HG02798 (cell line): ENCODE measurements at regions not wholly inside any gene's neighbourhood (a gene's known extent, or its start where the extent isn't known, plus 50 kb on each side); places are given as distances from the start of the nearest gene placed in this dataset.
"Not testable (repeated sequence)": the region's sequence is repeated elsewhere in the genome, so short reads cannot be mapped to it uniquely, and the experiment has no call there.

ENCODE experiments used
- ATAC-seq: cut with Tn5 transposase; IDR thresholded peaks from one replicate; pipeline ENCODE4 v1.9.1; 2021; ENCODE audit warnings: mild to moderate bottlenecking; ENCODE audit not compliant: unreplicated experiment, poor library complexity

DNA sequence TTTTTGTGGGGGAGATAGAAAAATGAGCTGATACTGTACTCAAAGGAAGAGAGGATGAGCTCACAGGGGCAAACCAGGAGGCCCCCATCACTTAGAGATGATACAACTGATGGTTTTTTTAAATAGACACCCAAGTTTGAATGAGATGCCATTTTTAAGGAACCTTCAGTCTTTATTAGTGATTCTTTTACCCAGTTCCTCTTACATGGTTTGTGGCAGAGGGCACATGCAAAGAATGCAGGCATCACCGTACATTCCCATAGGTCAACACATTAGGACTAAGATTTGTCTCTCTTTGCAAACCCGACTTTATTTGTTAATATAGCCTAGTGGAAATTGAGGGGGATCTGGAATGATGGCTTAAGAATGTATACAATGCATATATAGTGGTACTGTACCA lies 250.9 kb downstream of the ASXL3 start:
- no peak for ATAC-seq

DNA sequence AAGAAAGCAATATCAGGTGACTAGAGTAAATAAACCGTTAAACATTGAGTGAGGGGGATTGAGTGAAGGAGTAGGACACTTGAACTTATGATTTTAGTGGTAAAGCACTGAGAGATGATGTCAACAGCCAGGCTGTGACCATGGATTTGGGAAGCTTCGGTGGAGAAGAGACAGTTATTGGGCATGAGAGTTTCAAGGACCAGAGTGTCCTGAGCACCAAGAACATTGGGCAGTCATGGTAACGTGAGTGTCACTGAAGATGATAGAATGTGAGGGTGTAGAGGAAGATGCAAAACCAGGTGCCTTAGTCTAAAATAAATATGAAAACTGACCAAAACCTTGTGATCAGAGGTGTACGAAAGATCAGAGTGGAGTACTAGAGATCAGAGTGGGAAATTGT lies 248.1 kb downstream of the ASXL3 start:
- no peak for ATAC-seq

GRCh38 chr18:33821503-33821902 lies 243.5 kb downstream of the ASXL3 start:
- no peak for ATAC-seq

- ATAC-seq: no peak
Observed at GRCh38 chr18:33820517-33821371, 242.7 kb downstream of the ASXL3 start.

GRCh38 chr18:33819692-33820343 lies 241.8 kb downstream of the ASXL3 start:
- not testable (repeated sequence) for ATAC-seq

DNA sequence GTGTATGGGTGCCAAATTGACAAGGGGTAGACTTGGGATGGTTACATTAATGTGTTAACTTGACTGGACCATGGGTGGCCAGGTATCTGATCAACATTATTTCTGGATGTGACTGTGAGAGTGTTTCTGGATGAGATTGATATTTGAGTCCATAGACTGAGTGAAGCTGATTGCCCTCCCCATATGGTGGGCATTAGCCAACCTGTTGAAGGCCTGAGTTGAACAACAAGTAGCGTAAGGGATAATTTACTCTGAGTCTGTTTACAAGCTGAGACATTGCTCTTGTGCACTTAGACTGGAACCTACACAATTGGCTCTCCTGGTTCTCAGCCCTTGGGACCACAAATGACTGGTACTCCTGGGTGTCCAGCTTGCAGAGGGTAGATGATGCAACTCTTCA lies 240.1 kb downstream of the ASXL3 start:
- ATAC-seq: no peak

DNA sequence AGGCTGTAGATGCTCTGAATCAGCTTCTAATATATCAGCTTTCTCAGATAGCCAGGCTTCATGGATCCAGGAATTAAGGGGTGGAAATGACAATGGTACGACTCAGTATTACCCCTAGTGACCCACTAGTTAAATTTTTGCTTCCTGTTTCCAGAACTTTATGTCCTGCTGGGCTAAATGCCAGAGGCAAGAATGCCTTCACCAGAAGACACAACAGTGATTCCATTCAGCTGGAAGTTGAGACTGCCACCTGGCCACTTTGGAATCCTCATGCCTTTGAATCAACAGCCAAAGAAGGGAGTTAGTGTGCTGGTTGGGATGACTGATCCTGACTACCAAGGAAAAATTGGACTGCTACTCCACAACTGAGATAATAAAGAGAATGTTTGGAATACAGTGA lies 239.1 kb downstream of the ASXL3 start:
- ATAC-seq: no peak

DNA sequence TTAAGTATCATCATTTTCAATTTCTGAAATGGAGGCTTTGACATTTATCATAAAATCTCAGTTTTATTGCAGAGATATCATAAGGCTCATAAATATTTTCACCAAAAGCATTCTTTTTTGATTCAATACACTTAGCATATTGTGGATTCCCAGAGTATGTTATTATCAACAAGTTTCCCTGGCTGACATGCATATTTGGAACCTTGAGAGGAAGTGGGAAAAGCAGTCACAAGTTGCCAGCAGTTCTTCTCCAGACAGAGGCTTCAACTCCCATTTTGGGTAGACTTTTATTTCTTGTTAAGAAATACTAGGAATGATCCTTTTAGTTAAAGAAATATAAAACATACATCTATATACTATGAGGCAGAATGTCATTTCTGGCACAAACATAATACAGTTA lies 236.5 kb downstream of the ASXL3 start:
- no peak for ATAC-seq

DNA sequence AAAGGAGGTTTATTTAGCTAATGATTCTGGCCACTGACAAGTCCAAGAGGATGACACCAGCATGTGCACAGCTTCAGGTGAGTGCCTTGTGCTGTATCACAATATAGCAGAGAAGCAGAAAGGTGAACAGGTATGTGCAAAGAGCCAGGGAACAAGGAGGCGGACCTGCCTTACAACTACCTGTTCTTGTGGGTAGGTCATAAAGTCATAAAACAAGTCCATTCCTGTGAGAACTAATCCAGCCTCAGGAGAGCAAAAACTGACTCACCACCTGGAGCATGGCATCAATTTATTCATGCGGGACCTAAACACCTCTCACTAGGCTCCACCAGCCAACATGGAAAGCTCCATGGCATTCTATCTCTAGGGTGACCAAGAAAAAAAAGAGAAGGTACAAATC lies 234.2 kb downstream of the ASXL3 start:
- no peak for ATAC-seq

DNA sequence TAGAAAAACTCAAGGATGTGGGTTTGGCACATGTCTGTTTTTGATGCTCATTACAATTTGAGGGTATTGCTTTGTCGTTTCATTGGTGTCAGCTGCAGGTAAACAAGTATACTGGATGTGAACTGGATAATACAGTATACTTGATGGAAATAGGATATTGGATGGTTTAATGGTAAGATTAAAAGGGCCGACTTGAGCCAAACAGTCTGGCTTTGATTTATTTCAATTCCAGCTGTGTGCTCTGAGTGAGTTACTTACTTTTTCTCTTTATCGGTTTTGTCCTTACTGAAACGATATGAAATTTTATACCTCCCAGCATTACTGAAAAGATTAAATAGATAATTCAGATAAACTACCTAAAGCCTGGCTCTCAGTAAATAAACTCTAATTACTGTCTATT lies 227.6 kb downstream of the ASXL3 start:
- ATAC-seq: no peak

GRCh38 chr18:33804258-33804657 lies 226.2 kb downstream of the ASXL3 start:
- no peak for ATAC-seq

DNA sequence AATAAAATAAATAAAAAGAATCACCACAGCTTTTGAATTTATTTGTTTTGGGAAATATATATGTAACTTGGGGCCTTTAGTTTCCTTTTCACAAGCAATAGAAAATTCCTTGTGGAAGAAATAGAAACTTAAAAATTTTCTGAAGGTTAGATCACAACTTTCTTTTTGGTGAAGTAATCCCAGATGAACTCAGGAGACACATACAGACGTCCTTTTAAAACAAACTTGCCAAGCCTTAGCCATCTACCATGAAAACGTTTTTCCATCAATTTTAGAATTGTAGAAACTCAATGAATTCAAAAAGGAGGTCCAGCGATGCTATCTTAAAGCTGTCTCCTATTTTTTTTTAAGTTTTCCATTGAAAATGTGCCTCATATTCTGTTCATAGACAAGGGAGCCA lies 225.6 kb downstream of the ASXL3 start:
- no peak for ATAC-seq

DNA sequence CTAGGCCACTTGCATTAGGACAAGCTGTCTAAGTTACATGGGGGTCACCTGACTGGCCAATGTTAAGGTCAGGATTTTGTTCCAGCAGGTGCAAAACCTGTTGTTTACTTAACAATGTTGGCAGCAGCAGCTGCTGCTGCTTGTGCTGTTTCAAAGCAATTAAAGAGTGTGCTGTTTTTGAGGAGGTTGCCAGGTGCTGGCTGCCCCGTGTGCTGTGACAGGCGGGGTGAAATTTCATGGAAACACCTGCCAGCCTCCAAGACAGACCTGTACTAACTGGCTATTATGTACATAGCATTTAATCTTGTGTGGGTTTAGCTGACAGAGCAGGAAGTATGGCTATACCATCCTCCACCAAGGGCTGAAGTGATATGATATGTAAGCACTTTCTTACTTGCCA lies 224.9 kb downstream of the ASXL3 start:
- no peak for ATAC-seq
